Testis (tissue), 2 donors: ENCODE measurements at regions not wholly inside any gene's neighbourhood (a gene's known extent, or its start where the extent isn't known, plus 50 kb on each side); places are given as distances from the start of the nearest gene placed in this dataset.

Experiments used
- DNase-seq: peaks from one replicate; pipeline ENCODE4 v3.0.0-alpha.2; 2019
- H3K27ac ChIP-seq, 2 donors: fragments of 200-600 bp; sonication (generic); one replicate each; pipeline ENCODE4 v1.5.1; 2019
- H3K27me3 ChIP-seq: fragments of 200-600 bp; sonication (generic); one replicate; pipeline ENCODE4 v1.5.1; 2019
- H3K36me3 ChIP-seq: fragments of 200-600 bp; sonication (generic); one replicate; pipeline ENCODE4 v1.5.1; 2017; ENCODE audit warnings: low read depth; ENCODE audit errors: missing control alignments
- H3K4me1 ChIP-seq: fragments of 200-600 bp; sonication (generic); one replicate; pipeline ENCODE4 v1.5.1; 2019
- H3K4me3 ChIP-seq, 2 donors: fragments of 200-600 bp; sonication (generic); one replicate each; pipeline ENCODE4 v1.5.1; 2017 to 2019
- H3K9me3 ChIP-seq: fragments of 200-600 bp; sonication (generic); one replicate; pipeline ENCODE4 v1.5.1; 2017
- POLR2A ChIP-seq: fragments of 450-650 bp; IDR thresholded peaks from one replicate; pipeline ENCODE4 v1.6.1; 2017; ENCODE audit warnings: antibody characterized with exemption, mild to moderate bottlenecking, moderate library complexity
- WGBS, 2 donors: methylation state at CpG; one replicate each; pipeline ENCODE4 v1.1.5; 2018; 5-methylcytosine and 5-hydroxymethylcytosine counted together
- intact Hi-C: fragments of 100-400 bp; cut with DNase I; formaldehyde crosslinking; loops from one replicate; pipeline ENCODE4 v1.15.1; 2023; ENCODE audit warnings: low total_unique reads
- TF ChIP-seq, protein P1 (sequence below), 3 experiments: fragments of 450-650 bp in 2 of 3; fragments of 200-600 bp in 1 of 3; sonication (generic) in 1 of 3; IDR thresholded peaks; one replicate each; pipeline ENCODE4 v1.5.1; 2016 to 2019; ENCODE audit warnings: antibody characterized with exemption in 3 of 3, mild to moderate bottlenecking in 2 of 3, moderate library complexity in 1 of 3

DNA sequence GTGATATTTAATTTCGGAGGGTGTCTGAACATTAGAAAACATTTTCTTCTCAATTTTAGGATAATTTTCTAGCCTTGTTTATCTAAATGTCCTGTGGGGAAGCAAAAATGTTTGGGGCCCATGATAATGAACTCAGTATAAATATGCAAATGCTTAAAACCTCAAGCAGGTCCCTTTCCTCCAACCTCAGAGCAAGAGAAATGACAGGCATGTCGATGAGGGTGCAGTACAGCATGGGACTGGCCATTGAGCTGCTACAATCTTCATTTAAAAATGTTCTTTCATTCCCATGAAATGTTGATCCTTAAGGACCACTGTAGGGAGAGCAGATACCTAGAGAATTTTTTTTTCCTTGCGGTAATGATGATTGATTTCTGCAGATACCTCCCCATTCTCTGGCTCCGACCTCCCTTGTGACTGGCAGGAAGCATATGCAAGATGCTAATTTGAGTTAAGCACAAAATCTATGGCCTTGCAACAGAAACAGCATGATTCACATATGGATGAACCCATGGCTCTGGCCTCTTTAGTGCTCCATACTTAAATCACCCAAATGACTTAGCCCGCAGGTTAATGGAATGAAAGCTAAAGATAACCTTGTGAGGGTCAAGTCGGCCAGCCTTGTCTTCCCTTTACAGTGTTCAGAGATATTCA, 243.3 kb downstream of the SOX4 start:
- WGBS, 2 donors, result 81 to 89% methylated on average over 6 of the region's 6 CpGs
- no peaks in the 10 kb centered on the region for H3K27me3 ChIP-seq
- intact Hi-C loops, result no loop called here
- H3K4me3 ChIP-seq, result no peak overlapping the region
- H3K27ac ChIP-seq, result no peak overlapping the region
- H3K4me1 ChIP-seq, result no peaks in the 10 kb centered on the region
- no peak for TF ChIP-seq POLR2A
- TF ChIP-seq, protein P1, sequence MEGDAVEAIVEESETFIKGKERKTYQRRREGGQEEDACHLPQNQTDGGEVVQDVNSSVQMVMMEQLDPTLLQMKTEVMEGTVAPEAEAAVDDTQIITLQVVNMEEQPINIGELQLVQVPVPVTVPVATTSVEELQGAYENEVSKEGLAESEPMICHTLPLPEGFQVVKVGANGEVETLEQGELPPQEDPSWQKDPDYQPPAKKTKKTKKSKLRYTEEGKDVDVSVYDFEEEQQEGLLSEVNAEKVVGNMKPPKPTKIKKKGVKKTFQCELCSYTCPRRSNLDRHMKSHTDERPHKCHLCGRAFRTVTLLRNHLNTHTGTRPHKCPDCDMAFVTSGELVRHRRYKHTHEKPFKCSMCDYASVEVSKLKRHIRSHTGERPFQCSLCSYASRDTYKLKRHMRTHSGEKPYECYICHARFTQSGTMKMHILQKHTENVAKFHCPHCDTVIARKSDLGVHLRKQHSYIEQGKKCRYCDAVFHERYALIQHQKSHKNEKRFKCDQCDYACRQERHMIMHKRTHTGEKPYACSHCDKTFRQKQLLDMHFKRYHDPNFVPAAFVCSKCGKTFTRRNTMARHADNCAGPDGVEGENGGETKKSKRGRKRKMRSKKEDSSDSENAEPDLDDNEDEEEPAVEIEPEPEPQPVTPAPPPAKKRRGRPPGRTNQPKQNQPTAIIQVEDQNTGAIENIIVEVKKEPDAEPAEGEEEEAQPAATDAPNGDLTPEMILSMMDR (IDR thresholded peaks at IDR 0.05), result no peak
- no peak for DNase-seq
- H3K9me3 ChIP-seq, result no peaks in the 10 kb centered on the region
- no peaks in the 10 kb centered on the region for H3K36me3 ChIP-seq

- Histone ChIP-seq H3K36me3 (no peaks in the 10 kb centered on the region), H3K4me3 (no peak overlapping the region), H3K4me1 (no peaks in the 10 kb centered on the region), H3K9me3 (no peaks in the 10 kb centered on the region), H3K27me3 (no peaks in the 10 kb centered on the region), H3K27ac (no peak overlapping the region)
- intact Hi-C loops, result no loop called here
- WGBS, 2 donors, result 59 to 72% methylated on average over 2 of the region's 2 CpGs
- TF ChIP-seq, protein P1 (IDR thresholded peaks at IDR 0.05), result no peak
- DNase-seq, result no peak
These were observed 246.9 kb downstream of the SOX4 start for GRCh38 chr6:21840428-21840827.

DNA sequence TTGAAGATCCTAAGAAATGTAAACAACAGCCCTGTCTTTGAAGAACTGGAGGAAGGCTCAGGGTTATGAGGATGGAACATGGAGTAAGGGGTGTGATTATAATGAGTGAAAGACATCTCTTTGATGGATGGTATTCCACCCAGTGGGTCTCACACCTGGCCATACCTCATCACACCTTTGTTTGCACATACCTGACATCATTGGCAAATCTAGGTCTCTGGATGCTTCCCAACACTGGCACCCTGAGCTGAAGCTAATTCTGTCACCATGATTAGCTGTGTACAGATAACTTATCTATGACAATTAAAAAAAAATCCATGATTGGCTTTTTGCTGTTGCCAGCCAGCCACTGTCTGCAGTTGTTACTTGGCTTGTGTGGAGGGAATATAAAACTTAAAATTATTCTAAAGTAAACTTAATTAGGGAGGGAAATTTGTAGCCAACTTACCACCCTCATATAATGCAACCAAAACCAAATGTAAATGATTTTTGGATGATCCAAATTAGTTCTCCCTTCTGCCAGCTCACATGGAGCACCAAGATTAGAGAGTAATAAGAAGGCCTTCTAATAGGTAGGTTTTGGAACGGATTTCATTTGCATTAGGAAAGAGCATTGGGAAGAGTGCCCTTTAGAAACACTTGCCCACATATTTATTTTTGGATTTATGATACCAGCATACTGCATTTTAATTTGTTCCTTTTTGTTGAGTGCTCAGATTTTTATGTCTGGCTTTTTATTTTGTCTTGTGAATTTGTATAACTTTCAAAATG, 249.5 kb downstream of the SOX4 start:
- DNase-seq, result no peak
- TF ChIP-seq, protein P1 (IDR thresholded peaks at IDR 0.05), result no peak
- TF ChIP-seq POLR2A, result no peak
- Histone ChIP-seq H3K27ac (no peak overlapping the region), H3K4me3 (no peak overlapping the region), H3K36me3 (no peaks in the 10 kb centered on the region), H3K4me1 (no peaks in the 10 kb centered on the region), H3K27me3 (no peaks in the 10 kb centered on the region), H3K9me3 (no peaks in the 10 kb centered on the region)
- intact Hi-C loops, result no loop called here
- WGBS, 2 donors, result 74 to 81% methylated on average over 1 of the region's 1 CpG

- 87 to 90% methylated on average over 10 of the region's 10 CpGs for whole genome bisulfite sequencing, 2 donors
- intact Hi-C loops, result no loop called here
- H3K27me3 ChIP-seq, result no peaks in the 10 kb centered on the region
- no peaks in the 10 kb centered on the region for H3K4me1 ChIP-seq
- H3K27ac ChIP-seq, result no peak overlapping the region
- no peak for DNase-seq
- TF ChIP-seq POLR2A, result no peak
- TF ChIP-seq, protein P1 (IDR thresholded peaks at IDR 0.05), result no peak
- H3K4me3 ChIP-seq, result no peak overlapping the region
- no peaks in the 10 kb centered on the region for H3K9me3 ChIP-seq
- no peaks in the 10 kb centered on the region for H3K36me3 ChIP-seq
These were observed 250.8 kb downstream of the SOX4 start for GRCh38 chr6:21844120-21844917.
